ENCODE measurements at regions not wholly inside any gene's neighbourhood (a gene's known extent, or its start where the extent isn't known, plus 50 kb on each side); places are given as distances from the start of the nearest gene placed in this dataset.
"Not testable (repeated sequence)": the region's sequence is repeated elsewhere in the genome, so short reads cannot be mapped to it uniquely, and the experiment has no call there.

DNA sequence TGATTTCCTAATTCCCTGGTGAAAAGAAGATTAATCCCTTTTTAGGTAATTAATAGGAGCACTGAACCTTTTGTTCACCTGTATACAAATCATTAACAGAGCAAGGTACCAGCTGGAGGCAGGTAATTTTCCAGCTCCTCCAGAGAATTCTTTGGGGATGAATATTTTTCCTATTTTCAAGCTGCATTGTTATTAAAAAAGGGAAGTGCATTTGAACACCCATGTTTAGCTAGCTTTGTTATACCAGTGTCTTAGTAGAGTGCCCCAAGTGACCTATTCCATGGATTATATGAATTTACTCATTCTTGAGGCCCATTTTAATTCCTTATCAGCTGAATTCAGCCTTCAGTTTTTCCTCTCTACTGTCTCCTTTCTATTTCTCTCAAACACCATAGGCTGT is 73.2 kb upstream of the GOT2 start:
- no peaks in the 10 kb centered on the region for H3K27me3 ChIP-seq
- TF ChIP-seq, protein P1, sequence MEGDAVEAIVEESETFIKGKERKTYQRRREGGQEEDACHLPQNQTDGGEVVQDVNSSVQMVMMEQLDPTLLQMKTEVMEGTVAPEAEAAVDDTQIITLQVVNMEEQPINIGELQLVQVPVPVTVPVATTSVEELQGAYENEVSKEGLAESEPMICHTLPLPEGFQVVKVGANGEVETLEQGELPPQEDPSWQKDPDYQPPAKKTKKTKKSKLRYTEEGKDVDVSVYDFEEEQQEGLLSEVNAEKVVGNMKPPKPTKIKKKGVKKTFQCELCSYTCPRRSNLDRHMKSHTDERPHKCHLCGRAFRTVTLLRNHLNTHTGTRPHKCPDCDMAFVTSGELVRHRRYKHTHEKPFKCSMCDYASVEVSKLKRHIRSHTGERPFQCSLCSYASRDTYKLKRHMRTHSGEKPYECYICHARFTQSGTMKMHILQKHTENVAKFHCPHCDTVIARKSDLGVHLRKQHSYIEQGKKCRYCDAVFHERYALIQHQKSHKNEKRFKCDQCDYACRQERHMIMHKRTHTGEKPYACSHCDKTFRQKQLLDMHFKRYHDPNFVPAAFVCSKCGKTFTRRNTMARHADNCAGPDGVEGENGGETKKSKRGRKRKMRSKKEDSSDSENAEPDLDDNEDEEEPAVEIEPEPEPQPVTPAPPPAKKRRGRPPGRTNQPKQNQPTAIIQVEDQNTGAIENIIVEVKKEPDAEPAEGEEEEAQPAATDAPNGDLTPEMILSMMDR (IDR thresholded peaks at IDR 0.05; ENCODE audit: low read depth, low read length), result no peak
- H3K27ac ChIP-seq, result no peak overlapping the region
- H3K4me3 ChIP-seq, result no peak overlapping the region
- H3K36me3 ChIP-seq, result no peaks in the 10 kb centered on the region
- H3K9me3 ChIP-seq (ENCODE audit: low read depth), result no peaks in the 10 kb centered on the region
- no peaks in the 10 kb centered on the region for H3K4me1 ChIP-seq (ENCODE audit: low read depth)
- DNase-seq (ENCODE audit: low read depth in 1 of 2, low spot score in 1 of 2), result no peak

DNA sequence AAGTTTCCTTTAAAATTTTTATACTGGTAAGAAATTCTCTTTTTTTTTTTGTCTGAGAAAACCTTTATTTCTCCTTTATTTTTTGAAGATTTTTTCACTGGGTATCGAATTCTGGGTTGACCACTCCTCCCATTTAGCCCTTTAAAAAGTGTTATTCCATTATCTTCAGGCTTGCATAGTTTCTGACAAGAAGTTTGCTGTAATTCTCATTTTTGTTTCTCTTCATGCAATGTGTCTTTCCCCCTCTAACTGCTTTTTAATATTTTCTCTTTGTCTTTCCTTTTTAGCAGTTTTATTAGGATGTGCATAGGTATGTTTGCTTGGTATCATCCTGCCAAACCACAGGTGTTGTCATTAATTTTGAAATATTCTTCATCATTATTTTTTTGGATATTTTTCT is 67.7 kb upstream of the GOT2 start:
- H3K27me3 ChIP-seq, result no peaks in the 10 kb centered on the region
- no peak for DNase-seq (ENCODE audit: low read depth in 1 of 2, low spot score in 1 of 2)
- TF ChIP-seq, protein P1 (IDR thresholded peaks at IDR 0.05; ENCODE audit: low read depth, low read length), result no peak
- no peaks in the 10 kb centered on the region for H3K9me3 ChIP-seq (ENCODE audit: low read depth)
- H3K4me3 ChIP-seq, result no peak overlapping the region
- no peaks in the 10 kb centered on the region for H3K4me1 ChIP-seq (ENCODE audit: low read depth)
- H3K27ac ChIP-seq, result no peak overlapping the region
- H3K36me3 ChIP-seq, result no peaks in the 10 kb centered on the region

DNA sequence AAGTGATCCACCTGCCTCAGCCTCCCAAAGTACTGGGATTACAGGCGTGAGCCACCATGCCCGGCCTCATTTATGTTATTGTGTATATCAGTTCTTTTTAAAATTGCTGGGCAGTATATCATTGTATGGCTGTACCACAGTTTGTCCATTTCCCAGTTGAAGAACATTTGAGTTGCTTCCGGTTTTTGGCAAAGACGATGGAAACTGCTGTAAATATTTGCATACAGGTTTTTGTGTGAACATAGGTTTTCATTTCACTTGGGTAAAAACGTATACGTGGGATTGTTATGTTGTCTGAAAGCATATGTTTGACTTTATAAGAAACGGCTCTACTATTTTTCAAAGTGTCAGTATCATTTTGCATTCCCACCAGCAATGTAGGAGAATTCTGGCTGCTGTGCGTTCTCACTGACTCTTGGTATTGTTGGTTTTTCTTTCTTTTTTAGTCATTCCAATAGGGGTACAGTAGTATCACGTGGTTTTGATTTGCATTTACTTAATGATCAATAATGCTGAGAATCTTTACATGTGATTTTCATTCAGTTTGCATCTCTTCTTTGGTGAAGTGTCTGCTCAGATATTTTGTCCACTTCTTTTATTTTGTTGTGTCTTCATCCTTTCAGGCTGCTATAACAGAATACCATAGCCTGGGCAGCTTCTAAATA is 63.2 kb upstream of the GOT2 start:
- no peak for DNase-seq (ENCODE audit: low read depth in 1 of 2, low spot score in 1 of 2)
- Histone ChIP-seq H3K36me3 (no peaks in the 10 kb centered on the region), H3K9me3 (ENCODE audit: low read depth) (no peaks in the 10 kb centered on the region), H3K4me3 (no peak overlapping the region), H3K4me1 (ENCODE audit: low read depth) (peaks cover 9% of the 10 kb centered on the region), H3K27ac (no peak overlapping the region), H3K27me3 (no peaks in the 10 kb centered on the region)
- TF ChIP-seq, protein P1 (IDR thresholded peaks at IDR 0.05; ENCODE audit: low read depth, low read length), result no peak

GRCh38 chr16:58793366-58793765 is 59.2 kb upstream of the GOT2 start:
- H3K9me3 ChIP-seq (ENCODE audit: low read depth), result no peaks in the 10 kb centered on the region
- H3K27me3 ChIP-seq, result no peaks in the 10 kb centered on the region
- peaks cover 14% of the 10 kb centered on the region for H3K4me1 ChIP-seq (ENCODE audit: low read depth)
- DNase-seq (ENCODE audit: low read depth in 1 of 2, low spot score in 1 of 2), result no peak
- H3K27ac ChIP-seq, result no peak overlapping the region
- no peak overlapping the region for H3K4me3 ChIP-seq
- no peaks in the 10 kb centered on the region for H3K36me3 ChIP-seq
- TF ChIP-seq, protein P1 (IDR thresholded peaks at IDR 0.05; ENCODE audit: low read depth, low read length), result no peak

DNA sequence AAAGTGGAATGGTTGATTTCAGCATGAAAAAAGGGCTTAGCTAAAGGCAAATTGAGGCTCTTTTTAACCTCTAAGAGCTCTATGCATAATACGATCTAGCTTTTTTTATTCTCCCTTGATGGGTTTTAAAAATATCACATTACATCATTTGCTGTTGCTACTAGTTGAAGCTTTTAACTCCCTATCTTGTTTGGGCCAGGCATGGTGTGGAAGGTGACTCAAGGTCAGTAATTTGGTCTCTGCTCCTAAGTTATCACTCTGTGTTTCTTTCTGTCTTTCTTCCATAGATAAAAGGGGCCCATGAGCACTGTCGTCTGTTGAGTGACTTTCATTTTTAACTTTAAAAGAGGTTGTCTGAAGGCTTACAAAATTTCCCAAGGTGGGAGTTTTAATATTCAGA is 58.1 kb upstream of the GOT2 start:
- H3K9me3 ChIP-seq (ENCODE audit: low read depth), result no peaks in the 10 kb centered on the region
- TF ChIP-seq, protein P1 (IDR thresholded peaks at IDR 0.05; ENCODE audit: low read depth, low read length), result no peak
- H3K27me3 ChIP-seq, result no peaks in the 10 kb centered on the region
- H3K27ac ChIP-seq, result no peak overlapping the region
- no peak overlapping the region for H3K4me3 ChIP-seq
- H3K36me3 ChIP-seq, result no peaks in the 10 kb centered on the region
- peaks cover 14% of the 10 kb centered on the region for H3K4me1 ChIP-seq (ENCODE audit: low read depth)
- peak in 1 of 2 donors; percentile 21 for DNase-seq (ENCODE audit: low read depth in 1 of 2, low spot score in 1 of 2)

GRCh38 chr16:58790816-58791557 is 56.9 kb upstream of the GOT2 start:
- H3K27ac ChIP-seq; H3K27me3 ChIP-seq; H3K9me3 ChIP-seq (ENCODE audit: low read depth): not testable (repeated sequence)

More at GRCh38 chr16:58790816-58791557, 56.9 kb upstream of the GOT2 start:
- H3K4me3 ChIP-seq; DNase-seq (ENCODE audit: low read depth in 1 of 2, low spot score in 1 of 2); H3K36me3 ChIP-seq: not testable (repeated sequence)
- H3K4me1 ChIP-seq (ENCODE audit: low read depth), result peaks cover 14% of the 10 kb centered on the region

All from cardiac muscle cell (in vitro differentiated cells and primary cell).